Bronchial epithelial cell (primary cell): ENCODE measurements at regions not wholly inside any gene's neighbourhood (a gene's known extent, or its start where the extent isn't known, plus 50 kb on each side); places are given as distances from the start of the nearest gene placed in this dataset.

Experiments
- DNase-seq: peaks from one replicate; pipeline ENCODE4 v3.0.0-alpha.2; 2010; ENCODE audit warnings: low read depth
- FAIRE-seq: peaks from 2 replicates; lab custom pipeline; 2011; peaks lifted over from hg19 to GRCh38; lab: Jason Lieb, UNC
- H3K27me3 ChIP-seq: 2 replicates; pipeline ENCODE4 v1.5.1; 2011; ENCODE audit warnings: low read length; ENCODE audit not compliant: control insufficient read depth, insufficient read depth
- H3K36me3 ChIP-seq: 2 replicates; pipeline ENCODE4 v1.5.1; 2011; ENCODE audit warnings: low read length; ENCODE audit not compliant: control insufficient read depth, insufficient read depth
- H3K4me3 ChIP-seq: 2 replicates; pipeline ENCODE4 v1.5.1; 2011; ENCODE audit warnings: mild to moderate bottlenecking, low read depth, low read length, control low read depth
- CTCF ChIP-seq: IDR thresholded peaks from 2 replicates; pipeline ENCODE4 v1.5.1; 2011; ENCODE audit warnings: mild to moderate bottlenecking, moderate library complexity, low read length, control low read depth, inconsistent platforms; ENCODE audit not compliant: insufficient read depth, severe bottlenecking

DNA sequence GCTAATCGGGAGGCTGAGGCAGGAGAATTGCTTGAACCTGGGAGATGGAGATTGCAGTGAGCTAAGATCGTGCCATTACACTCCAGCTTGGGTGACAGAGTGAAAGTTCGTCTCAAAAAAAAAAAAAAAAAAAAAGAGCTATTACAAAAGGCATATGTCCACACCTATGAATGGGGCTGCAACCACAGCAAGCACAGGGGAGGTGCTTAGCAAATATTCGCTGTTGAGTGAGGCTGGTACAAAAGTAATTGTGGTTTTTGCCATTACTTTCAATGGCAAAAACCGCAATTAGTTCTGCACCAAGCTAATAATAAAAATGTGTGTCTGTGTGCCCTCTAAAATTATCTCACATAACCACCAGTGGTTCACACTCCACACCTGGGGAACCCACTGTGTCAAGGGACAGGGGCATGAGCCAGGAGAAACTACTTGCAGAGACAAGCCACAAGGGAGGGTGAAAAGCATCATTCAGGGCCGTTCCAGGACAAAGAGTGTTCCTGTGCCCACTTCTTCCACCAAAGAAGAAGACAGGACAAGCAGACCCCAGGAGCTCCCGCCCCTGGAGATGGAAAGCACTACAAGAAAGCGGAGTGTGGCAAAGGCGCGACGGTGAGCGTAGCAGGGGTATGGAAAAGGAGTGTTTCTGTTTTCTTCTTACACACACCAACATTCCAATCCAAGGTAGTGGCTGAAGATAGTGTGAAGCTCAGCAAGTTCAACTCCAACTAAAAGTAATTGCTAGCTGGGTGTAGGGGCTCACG, 84.4 kb upstream of the CNEP1R1 start:
- H3K4me3 ChIP-seq: no peak overlapping the region
- no peak for DNase-seq
- FAIRE-seq: no peak
- no peaks in the 10 kb centered on the region for H3K27me3 ChIP-seq
- no peak for TF ChIP-seq CTCF
- H3K36me3 ChIP-seq: no peaks in the 10 kb centered on the region

GRCh38 chr16:49944221-49944620, 80.8 kb upstream of the CNEP1R1 start:
- no peak for TF ChIP-seq CTCF
- no peak for DNase-seq
- no peak for FAIRE-seq
- H3K4me3 ChIP-seq: no peak overlapping the region
- H3K27me3 ChIP-seq: no peaks in the 10 kb centered on the region
- H3K36me3 ChIP-seq: no peaks in the 10 kb centered on the region

GRCh38 chr16:49947907-49948678, 76.9 kb upstream of the CNEP1R1 start:
- Histone ChIP-seq H3K36me3 (no peaks in the 10 kb centered on the region), H3K4me3 (no peak overlapping the region), H3K27me3 (no peaks in the 10 kb centered on the region)
- DNase-seq (peak; percentile 21), FAIRE-seq (no peak)
- no peak for TF ChIP-seq CTCF

- H3K36me3 ChIP-seq: no peaks in the 10 kb centered on the region
- FAIRE-seq: no peak
- TF ChIP-seq CTCF: no peak
- no peaks in the 10 kb centered on the region for H3K27me3 ChIP-seq
- DNase-seq: no peak
- H3K4me3 ChIP-seq: no peak overlapping the region
Measured at GRCh38 chr16:49951574-49952195, 73.3 kb upstream of the CNEP1R1 start.

GRCh38 chr16:49952386-49952785, 72.6 kb upstream of the CNEP1R1 start:
- TF ChIP-seq CTCF: no peak
- Histone ChIP-seq H3K4me3 (no peak overlapping the region), H3K27me3 (no peaks in the 10 kb centered on the region), H3K36me3 (no peaks in the 10 kb centered on the region)
- peak; percentile 24 for DNase-seq
- no peak for FAIRE-seq
